Adrenal gland (tissue), 9 donors: ENCODE measurements at regions not wholly inside any gene's neighbourhood (a gene's known extent, or its start where the extent isn't known, plus 50 kb on each side); places are given as distances from the start of the nearest gene placed in this dataset.
A peak's percentile ranks its signal among the peaks of the same experiment; 100 is the strongest.

ENCODE experiments used
- DNase-seq, 7 donors: peaks; one replicate each; pipeline ENCODE4 v3.0.0-alpha.2; 2019 to 2020
- H3K27ac ChIP-seq, 5 donors: fragments of 200-600 bp; sonication (generic) in 4 of 5; 1 replicate in 3 of 5; 2 replicates in 2 of 5; pipeline versions ENCODE4 v1.5.1 to v1.8.0; 2016 to 2020; ENCODE audit warnings: mild to moderate bottlenecking in 1 of 5
- H3K27me3 ChIP-seq: fragments of 200-600 bp; 2 replicates; pipeline ENCODE4 v1.8.0; 2021
- H3K36me3 ChIP-seq, 2 donors: fragments of 200-600 bp; replicated peaks in 1 of 2; 1 replicate in 1 of 2; 2 replicates in 1 of 2; pipeline versions ENCODE4 v1.5.1 to v1.8.0; 2018 to 2022
- H3K4me1 ChIP-seq, 2 donors: fragments of 200-600 bp; replicated peaks in 1 of 2; 1 replicate in 1 of 2; 2 replicates in 1 of 2; pipeline versions ENCODE4 v1.5.1 to v1.8.0; 2018 to 2021
- H3K4me3 ChIP-seq, 4 donors: fragments of 200-600 bp; sonication (generic) in 3 of 4; one replicate each; pipeline ENCODE4 v1.5.1; 2016 to 2018
- H3K9me3 ChIP-seq, 3 donors: fragments of 200-600 bp; sonication (generic) in 1 of 3; replicated peaks in 1 of 3; 1 replicate in 2 of 3; 2 replicates in 1 of 3; pipeline versions ENCODE4 v1.5.1 to v1.8.0; 2016 to 2021
- POLR2A ChIP-seq, 2 donors: fragments of 450-650 bp; IDR thresholded peaks; one replicate each; pipeline ENCODE4 v1.6.1; 2017; ENCODE audit warnings: antibody characterized with exemption in 2 of 2, mild to moderate bottlenecking in 2 of 2, moderate library complexity in 1 of 2
- WGBS, 4 donors: extraction: QIAGEN DNeasy Blood & Tissue Kit in 2 of 4; methylation state at CpG; one replicate each; pipeline versions ENCODE4 v1.1.5 to v1.1.7; 2013 to 2017; 5-methylcytosine and 5-hydroxymethylcytosine counted together
- intact Hi-C, 2 donors: fragments of 100-400 bp; cut with DNase I; formaldehyde crosslinking; loops; one replicate each; pipeline versions ENCODE4 v1.14.1 to v1.15.0; 2022 to 2023
- TF ChIP-seq, protein P1 (sequence below), 6 experiments: fragments of 450-650 bp in 4 of 6; fragments of 200-600 bp in 2 of 6; sonication (generic) in 1 of 6; IDR thresholded peaks; 1 replicate in 5 of 6; 2 replicates in 1 of 6; pipeline versions ENCODE4 v1.5.1 to v1.8.0; 2016 to 2021; ENCODE audit warnings: antibody characterized with exemption in 6 of 6, mild to moderate bottlenecking in 2 of 6, moderate library complexity in 1 of 6
- donor health status: healthy with polysubstance abuse.
- donor health status: Bipolar disorder and iron deficiency.
- donor health status: DM: yes; HTN: yes; CAD: no.
- donor health status: DM: no; HTN: no; CAD: no.
- donor health status: DM: no; HTN: no; CAD: no.

DNA sequence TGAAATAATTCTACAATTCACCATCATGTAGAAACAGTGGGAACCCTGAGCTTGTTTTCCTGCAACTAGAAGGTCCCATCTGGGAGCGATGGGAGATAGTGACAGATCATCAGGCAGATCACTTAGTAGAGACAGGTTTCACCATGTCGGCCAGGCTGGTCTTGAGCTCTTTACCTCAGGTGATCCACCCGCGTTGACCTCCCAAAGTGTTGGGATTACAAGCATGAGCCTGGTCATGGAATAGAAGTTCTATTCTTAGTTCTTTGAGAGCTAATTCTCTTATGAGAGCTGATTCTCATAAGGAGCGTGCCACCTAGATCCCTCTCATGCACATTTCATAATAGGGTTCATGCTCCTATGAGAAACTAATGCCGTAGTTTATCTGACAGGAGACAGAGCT, 778.0 kb upstream of the AUTS2 start:
- intact Hi-C loops = no loop called here
- Histone ChIP-seq H3K27ac (no peak overlapping the region), H3K4me3 (no peak overlapping the region), H3K4me1 (no peaks in the 10 kb centered on the region), H3K9me3 (no peaks in the 10 kb centered on the region), H3K27me3 (no peaks in the 10 kb centered on the region), H3K36me3 (no peaks in the 10 kb centered on the region)
- no peak for DNase-seq
- 88 to 93% (median 90%) methylated on average over 6 of the region's 6 CpGs for WGBS, 4 donors
- TF ChIP-seq, protein P1, sequence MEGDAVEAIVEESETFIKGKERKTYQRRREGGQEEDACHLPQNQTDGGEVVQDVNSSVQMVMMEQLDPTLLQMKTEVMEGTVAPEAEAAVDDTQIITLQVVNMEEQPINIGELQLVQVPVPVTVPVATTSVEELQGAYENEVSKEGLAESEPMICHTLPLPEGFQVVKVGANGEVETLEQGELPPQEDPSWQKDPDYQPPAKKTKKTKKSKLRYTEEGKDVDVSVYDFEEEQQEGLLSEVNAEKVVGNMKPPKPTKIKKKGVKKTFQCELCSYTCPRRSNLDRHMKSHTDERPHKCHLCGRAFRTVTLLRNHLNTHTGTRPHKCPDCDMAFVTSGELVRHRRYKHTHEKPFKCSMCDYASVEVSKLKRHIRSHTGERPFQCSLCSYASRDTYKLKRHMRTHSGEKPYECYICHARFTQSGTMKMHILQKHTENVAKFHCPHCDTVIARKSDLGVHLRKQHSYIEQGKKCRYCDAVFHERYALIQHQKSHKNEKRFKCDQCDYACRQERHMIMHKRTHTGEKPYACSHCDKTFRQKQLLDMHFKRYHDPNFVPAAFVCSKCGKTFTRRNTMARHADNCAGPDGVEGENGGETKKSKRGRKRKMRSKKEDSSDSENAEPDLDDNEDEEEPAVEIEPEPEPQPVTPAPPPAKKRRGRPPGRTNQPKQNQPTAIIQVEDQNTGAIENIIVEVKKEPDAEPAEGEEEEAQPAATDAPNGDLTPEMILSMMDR (IDR thresholded peaks at IDR 0.05) = no peak
- no peak for TF ChIP-seq POLR2A (IDR thresholded peaks at IDR 0.05)

DNA sequence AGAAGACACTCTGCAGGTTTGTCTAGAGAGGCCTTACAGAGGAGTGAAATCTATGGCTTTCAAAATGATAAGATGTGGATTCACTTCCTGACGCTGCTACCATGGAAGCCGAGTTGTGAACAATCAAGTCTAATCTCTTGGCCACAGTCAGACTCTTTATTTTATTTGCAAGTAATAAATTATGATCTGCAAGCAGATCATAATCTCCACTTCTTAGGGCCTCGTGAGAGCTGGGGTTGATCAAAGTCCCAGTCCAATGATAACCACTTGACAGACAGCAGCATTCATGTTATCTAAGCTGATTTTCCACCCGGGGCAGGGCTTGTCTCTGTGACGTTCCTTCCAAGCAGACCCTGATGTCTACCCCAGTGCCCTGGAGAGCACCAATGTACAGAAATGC, 776.4 kb upstream of the AUTS2 start:
- no peak overlapping the region for H3K27ac ChIP-seq
- intact Hi-C loops = no loop called here
- H3K4me1 ChIP-seq = no peaks in the 10 kb centered on the region
- no peaks in the 10 kb centered on the region for H3K27me3 ChIP-seq
- H3K4me3 ChIP-seq = no peak overlapping the region
- TF ChIP-seq, protein P1 (IDR thresholded peaks at IDR 0.05) = no peak
- TF ChIP-seq POLR2A (IDR thresholded peaks at IDR 0.05) = no peak
- no peak for DNase-seq
- no peaks in the 10 kb centered on the region for H3K9me3 ChIP-seq
- no peaks in the 10 kb centered on the region for H3K36me3 ChIP-seq
- WGBS, 4 donors = 31 to 56% (median 50%) methylated on average over 4 to 5 of the region's 5 CpGs

DNA sequence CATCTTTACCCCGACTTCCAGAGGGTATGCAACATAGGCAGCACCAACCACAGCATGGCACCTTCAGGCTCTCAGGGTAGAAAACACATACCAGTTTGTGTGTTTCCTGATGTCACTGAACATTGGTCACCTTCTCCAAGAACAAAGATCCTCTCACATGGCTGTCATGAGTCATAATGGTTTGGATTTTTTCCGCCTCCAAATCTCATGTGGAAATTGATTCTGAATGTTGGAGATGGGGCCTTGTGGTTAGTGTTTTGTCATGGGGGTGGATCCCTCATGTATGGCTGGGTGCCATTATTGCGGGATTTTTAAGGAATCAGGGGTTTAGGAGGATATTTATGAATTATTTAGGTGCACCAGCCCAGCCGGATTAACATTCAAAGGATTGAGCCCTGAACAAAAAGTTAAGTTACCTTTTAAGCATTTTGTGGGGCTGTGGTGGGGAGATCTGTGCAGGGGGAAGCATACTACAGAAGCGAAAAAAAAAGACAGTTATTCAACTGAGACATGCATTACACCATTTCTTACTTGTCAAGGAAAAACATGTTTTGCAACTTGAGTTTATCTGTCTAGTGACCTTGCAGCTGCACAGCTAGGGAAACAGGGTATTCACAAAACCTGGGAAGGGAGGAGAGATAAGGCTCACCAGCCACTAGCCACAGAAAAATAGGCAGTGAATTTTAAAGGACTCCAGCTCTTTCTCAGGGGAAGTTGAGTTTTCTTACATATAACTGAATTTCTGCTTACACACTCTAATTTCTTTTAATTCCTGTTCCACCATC, 774.1 kb upstream of the AUTS2 start:
- no peak overlapping the region for H3K4me3 ChIP-seq
- no peak for TF ChIP-seq POLR2A (IDR thresholded peaks at IDR 0.05)
- TF ChIP-seq, protein P1 (IDR thresholded peaks at IDR 0.05) = no peak
- WGBS, 4 donors = 65 to 73% (median 67%) methylated on average over 5 of the region's 5 CpGs
- H3K36me3 ChIP-seq = no peaks in the 10 kb centered on the region
- H3K4me1 ChIP-seq = no peaks in the 10 kb centered on the region
- H3K9me3 ChIP-seq = no peaks in the 10 kb centered on the region
- no peaks in the 10 kb centered on the region for H3K27me3 ChIP-seq
- DNase-seq = peak in 6 of 7 donors; percentile 16 to 51 (median 32)
- peak overlapping the region in 1 of 5 donors; percentile 25 for H3K27ac ChIP-seq
- intact Hi-C loops = no loop called here

DNA sequence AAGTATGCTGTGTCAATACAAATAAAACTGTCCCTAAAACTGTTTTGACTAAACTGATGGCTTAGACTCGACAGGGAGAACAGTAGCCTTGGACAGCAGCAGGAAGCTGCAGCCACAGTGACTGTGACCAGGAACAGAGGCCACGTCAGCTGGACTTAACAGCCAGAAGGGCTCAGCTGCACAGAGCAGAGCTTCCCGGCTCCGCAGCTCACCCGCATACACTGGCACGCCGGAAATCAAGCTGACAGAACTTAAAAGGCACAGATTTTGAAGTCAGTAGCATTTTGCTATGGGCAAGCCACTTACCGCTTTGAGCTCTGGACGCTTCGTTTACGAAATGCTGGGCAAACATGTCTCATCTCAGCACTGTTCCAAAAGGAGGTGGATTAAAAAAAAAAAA, 769.7 kb upstream of the AUTS2 start:
- H3K4me1 ChIP-seq = no peaks in the 10 kb centered on the region
- no peak overlapping the region for H3K4me3 ChIP-seq
- H3K27ac ChIP-seq = no peak overlapping the region
- TF ChIP-seq POLR2A (IDR thresholded peaks at IDR 0.05) = no peak
- TF ChIP-seq, protein P1 (IDR thresholded peaks at IDR 0.05) = no peak
- 69 to 80% (median 77%) methylated on average over 5 to 11 of the region's 11 CpGs for WGBS, 4 donors
- H3K27me3 ChIP-seq = no peaks in the 10 kb centered on the region
- intact Hi-C loops = no loop called here
- peak in 1 of 7 donors; percentile 22 for DNase-seq
- H3K9me3 ChIP-seq = no peaks in the 10 kb centered on the region
- no peaks in the 10 kb centered on the region for H3K36me3 ChIP-seq
